Mesenchymal stem cell (in vitro differentiated cells and primary cell): ENCODE measurements at regions not wholly inside any gene's neighbourhood (a gene's known extent, or its start where the extent isn't known, plus 50 kb on each side); places are given as distances from the start of the nearest gene placed in this dataset.

Experiments
- DNase-seq: peaks from one replicate; pipeline ENCODE4 v3.0.0-alpha.2; 2013
- H2AFZ ChIP-seq: one replicate; pipeline ENCODE4 v1.6.1; 2013; ENCODE audit warnings: low read depth, mild to moderate bottlenecking, control low read depth, inconsistent platforms, low read length, moderate library complexity
- H2AK5ac ChIP-seq: 2 replicates; pipeline ENCODE4 v1.6.1; 2013; ENCODE audit warnings: low read length, moderate library complexity, mild to moderate bottlenecking, inconsistent platforms; ENCODE audit not compliant: severe bottlenecking
- H2BK120ac ChIP-seq: one replicate; pipeline ENCODE4 v1.6.1; 2013; ENCODE audit warnings: low read depth, mild to moderate bottlenecking, inconsistent platforms, low read length, moderate library complexity
- H2BK12ac ChIP-seq, 2 experiments: one replicate each; pipeline ENCODE4 v1.6.1; 2013; ENCODE audit warnings: inconsistent platforms in 2 of 2, low read length in 2 of 2, mild to moderate bottlenecking in 2 of 2, moderate library complexity in 2 of 2, control low read depth in 1 of 2
- H2BK15ac ChIP-seq: one replicate; pipeline ENCODE4 v1.6.1; 2013; ENCODE audit warnings: mild to moderate bottlenecking, low read depth, inconsistent platforms; ENCODE audit not compliant: poor library complexity, severe bottlenecking
- H2BK5ac ChIP-seq: 2 replicates; pipeline ENCODE4 v1.6.1; 2013; ENCODE audit warnings: low read depth, mild to moderate bottlenecking, low read length, control low read depth, inconsistent platforms; ENCODE audit not compliant: poor library complexity, severe bottlenecking
- H3K14ac ChIP-seq, 2 experiments: one replicate each; pipeline ENCODE4 v1.6.1; 2013; ENCODE audit warnings: inconsistent platforms in 2 of 2, low read length in 2 of 2, control low read depth in 1 of 2, mild to moderate bottlenecking in 1 of 2, moderate library complexity in 1 of 2
- H3K18ac ChIP-seq, 2 experiments: one replicate each; pipeline ENCODE4 v1.6.1; 2013; ENCODE audit warnings: inconsistent platforms in 2 of 2, low read length in 2 of 2, control low read depth in 1 of 2, low read depth in 1 of 2, mild to moderate bottlenecking in 1 of 2
- H3K23ac ChIP-seq, 2 experiments: one replicate each; pipeline ENCODE4 v1.6.1; 2013; ENCODE audit warnings: inconsistent platforms in 2 of 2, low read length in 2 of 2, mild to moderate bottlenecking in 2 of 2, moderate library complexity in 2 of 2, control low read depth in 1 of 2
- H3K27ac ChIP-seq: 2 replicates; pipeline ENCODE4 v1.5.1; 2013; ENCODE audit warnings: mild to moderate bottlenecking, moderate library complexity, low read length, control low read depth, inconsistent platforms; ENCODE audit not compliant: poor library complexity, severe bottlenecking
- H3K27me3 ChIP-seq, 2 experiments: 2 replicates each; pipeline versions ENCODE4 v1.6.1 to v1.7.0; 2013; ENCODE audit warnings: low read length in 2 of 2, mild to moderate bottlenecking in 2 of 2, moderate library complexity in 2 of 2, control low read depth in 1 of 2, inconsistent platforms in 1 of 2; ENCODE audit not compliant: control insufficient read depth in 1 of 2, insufficient read depth in 1 of 2
- H3K36me3 ChIP-seq, 2 experiments: 2 replicates each; pipeline versions ENCODE4 v1.6.1 to v1.7.0; 2013; ENCODE audit warnings: low read length in 2 of 2, control low read depth in 1 of 2, inconsistent platforms in 1 of 2, low read depth in 1 of 2, mild to moderate bottlenecking in 1 of 2; ENCODE audit not compliant: insufficient read depth in 2 of 2, control insufficient read depth in 1 of 2
- H3K4ac ChIP-seq, 2 experiments: one replicate each; pipeline ENCODE4 v1.6.1; 2013; ENCODE audit warnings: inconsistent platforms in 2 of 2, low read length in 2 of 2, mild to moderate bottlenecking in 2 of 2, moderate library complexity in 2 of 2, control low read depth in 1 of 2, low read depth in 1 of 2
- H3K4me1 ChIP-seq: 2 replicates; pipeline ENCODE4 v1.6.1; 2013; ENCODE audit warnings: low read depth, low read length, control low read depth; ENCODE audit not compliant: control insufficient read depth, insufficient read depth
- H3K4me2 ChIP-seq: 2 replicates; pipeline ENCODE4 v1.6.1; 2013; ENCODE audit warnings: low read length, mild to moderate bottlenecking, inconsistent platforms; ENCODE audit not compliant: poor library complexity, severe bottlenecking
- H3K4me3 ChIP-seq, 2 experiments: 2 replicates each; pipeline versions ENCODE4 v1.5.1 to v1.7.0; 2013; ENCODE audit warnings: low read length in 2 of 2, mild to moderate bottlenecking in 2 of 2, control low read depth in 1 of 2, low read depth in 1 of 2; ENCODE audit not compliant: insufficient read depth in 1 of 2
- H3K79me1 ChIP-seq: replicated peaks from 2 replicates; pipeline ENCODE4 v1.6.1; 2013; ENCODE audit warnings: mild to moderate bottlenecking, control low read depth, low read length, inconsistent platforms; ENCODE audit not compliant: poor library complexity, severe bottlenecking
- H3K9ac ChIP-seq: 2 replicates; pipeline ENCODE4 v1.7.0; 2013; ENCODE audit warnings: mild to moderate bottlenecking, low read length, moderate library complexity
- H3K9me3 ChIP-seq: 2 replicates; pipeline ENCODE4 v1.7.0; 2013; ENCODE audit warnings: mild to moderate bottlenecking, low read length; ENCODE audit not compliant: control insufficient read depth
- H4K8ac ChIP-seq: one replicate; pipeline ENCODE4 v1.6.1; 2013; ENCODE audit warnings: inconsistent platforms, mild to moderate bottlenecking, low read length, moderate library complexity
- H4K91ac ChIP-seq: one replicate; pipeline ENCODE4 v1.6.1; 2013; ENCODE audit warnings: mild to moderate bottlenecking, low read length, inconsistent platforms
- WGBS: methylation state at CpG from one replicate; pipeline ENCODE4 v1.1.7; 2013; ENCODE audit warnings: mixed read lengths; 5-methylcytosine and 5-hydroxymethylcytosine counted together

DNA sequence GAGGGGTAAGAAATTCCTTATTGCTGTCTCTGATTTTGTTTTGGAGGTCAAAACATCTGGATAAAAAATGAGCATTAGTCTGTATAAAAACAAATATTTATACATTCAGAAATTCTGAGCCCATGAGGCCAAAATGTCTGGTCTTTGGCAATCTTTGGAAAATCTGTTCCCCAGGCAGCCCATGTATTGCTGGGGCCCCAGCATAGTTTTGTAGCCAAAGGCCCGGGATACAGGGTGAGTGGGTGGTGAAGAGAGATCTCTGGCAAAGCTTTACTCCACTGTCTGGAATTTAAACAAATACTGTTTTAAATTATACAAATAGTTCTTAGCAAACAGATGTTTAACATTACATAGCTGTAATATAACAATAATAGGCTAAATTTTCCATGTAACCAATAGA, 134.7 kb upstream of the GALNT17 start:
- H2AFZ ChIP-seq = no peak overlapping the region
- no peaks in the 10 kb centered on the region for H3K4me1 ChIP-seq
- H3K36me3 ChIP-seq = no peaks in the 10 kb centered on the region
- H2BK120ac ChIP-seq = no peak overlapping the region
- no CpG with 5 or more reads among the region's 1 CpG for WGBS
- no peak overlapping the region for H2BK12ac ChIP-seq
- H3K79me1 ChIP-seq = no peaks in the 10 kb centered on the region
- no peak overlapping the region for H3K14ac ChIP-seq
- peaks cover 6% of the 10 kb centered on the region for H3K9me3 ChIP-seq
- no peak overlapping the region for H3K18ac ChIP-seq
- H3K23ac ChIP-seq = no peak overlapping the region
- no peak overlapping the region for H3K27ac ChIP-seq
- H2BK15ac ChIP-seq = no peak overlapping the region
- no peak overlapping the region for H4K91ac ChIP-seq
- no peak for DNase-seq
- no peak overlapping the region for H3K4ac ChIP-seq
- no peaks in the 10 kb centered on the region for H3K27me3 ChIP-seq
- H3K9ac ChIP-seq = peak overlapping the region; percentile 38
- no peak overlapping the region for H3K4me3 ChIP-seq
- no peak overlapping the region for H4K8ac ChIP-seq
- H2BK5ac ChIP-seq = no peak overlapping the region
- H2AK5ac ChIP-seq = no peak overlapping the region
- no peak overlapping the region for H3K4me2 ChIP-seq

DNA sequence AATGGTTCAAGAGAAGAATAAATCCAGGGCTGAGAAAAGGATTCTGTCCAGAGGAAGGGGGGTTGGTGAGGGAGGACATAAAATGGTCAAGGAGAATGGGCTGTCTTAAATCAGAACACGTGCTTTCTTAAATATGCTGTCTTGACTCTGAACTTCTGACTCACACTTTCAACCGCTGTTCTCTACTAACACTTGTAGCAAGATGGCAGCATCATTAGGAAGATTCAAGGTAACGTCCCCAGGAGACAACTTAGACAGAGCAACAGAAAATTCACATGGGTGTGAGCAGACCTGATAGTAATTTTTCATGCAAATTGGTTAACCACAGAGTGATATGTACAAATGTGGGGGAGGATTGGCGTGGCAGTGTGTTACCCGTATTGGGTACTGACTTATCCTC, 126.8 kb upstream of the GALNT17 start:
- no peak overlapping the region for H3K18ac ChIP-seq
- no peak overlapping the region for H2BK15ac ChIP-seq
- no peaks in the 10 kb centered on the region for H3K36me3 ChIP-seq
- no peak overlapping the region for H3K4ac ChIP-seq
- H3K4me1 ChIP-seq = no peaks in the 10 kb centered on the region
- H4K91ac ChIP-seq = no peak overlapping the region
- H4K8ac ChIP-seq = no peak overlapping the region
- DNase-seq = no peak
- H3K27ac ChIP-seq = no peak overlapping the region
- H3K14ac ChIP-seq = no peak overlapping the region
- H3K23ac ChIP-seq = no peak overlapping the region
- H3K4me3 ChIP-seq = no peak overlapping the region
- H2AFZ ChIP-seq = no peak overlapping the region
- H2AK5ac ChIP-seq = no peak overlapping the region
- no peak overlapping the region for H2BK120ac ChIP-seq
- 67% methylated on average over 4 of the region's 5 CpGs for WGBS
- no peaks in the 10 kb centered on the region for H3K27me3 ChIP-seq
- H3K9ac ChIP-seq = no peak overlapping the region
- no peak overlapping the region for H2BK5ac ChIP-seq
- H2BK12ac ChIP-seq = no peak overlapping the region
- H3K9me3 ChIP-seq = peaks cover 14% of the 10 kb centered on the region
- H3K4me2 ChIP-seq = no peak overlapping the region
- no peaks in the 10 kb centered on the region for H3K79me1 ChIP-seq

- no peak overlapping the region for H2AFZ ChIP-seq
- no peak overlapping the region for H3K4ac ChIP-seq
- H2AK5ac ChIP-seq = no peak overlapping the region
- H2BK120ac ChIP-seq = no peak overlapping the region
- no peak overlapping the region for H4K91ac ChIP-seq
- H4K8ac ChIP-seq = no peak overlapping the region
- H3K36me3 ChIP-seq = no peaks in the 10 kb centered on the region
- no peak overlapping the region for H3K4me2 ChIP-seq
- DNase-seq = no peak
- H3K18ac ChIP-seq = no peak overlapping the region
- peaks cover 2% of the 10 kb centered on the region for H3K9me3 ChIP-seq
- no peak overlapping the region for H2BK15ac ChIP-seq
- no peak overlapping the region for H3K27ac ChIP-seq
- 70% methylated on average over 3 of the region's 3 CpGs for WGBS
- H2BK5ac ChIP-seq = no peak overlapping the region
- H3K79me1 ChIP-seq = no peaks in the 10 kb centered on the region
- H3K27me3 ChIP-seq = no peaks in the 10 kb centered on the region
- H3K23ac ChIP-seq = no peak overlapping the region
- no peak overlapping the region for H3K4me3 ChIP-seq
- no peak overlapping the region for H3K9ac ChIP-seq
- H2BK12ac ChIP-seq = no peak overlapping the region
- no peaks in the 10 kb centered on the region for H3K4me1 ChIP-seq
- H3K14ac ChIP-seq = no peak overlapping the region
Observed at GRCh38 chr7:71009636-71010035, 122.3 kb upstream of the GALNT17 start.

GRCh38 chr7:71015252-71015900, 116.6 kb upstream of the GALNT17 start:
- Histone ChIP-seq H2BK5ac (no peak overlapping the region), H3K27me3 (no peaks in the 10 kb centered on the region), H3K9ac (peak overlapping the region; percentile 11), H2BK12ac (no peak overlapping the region), H3K79me1 (no peaks in the 10 kb centered on the region), H4K91ac (no peak overlapping the region), H2AK5ac (no peak overlapping the region), H2BK15ac (no peak overlapping the region), H3K36me3 (no peaks in the 10 kb centered on the region), H3K4ac (no peak overlapping the region), H2BK120ac (no peak overlapping the region), H2AFZ (no peak overlapping the region), H3K4me3 (peak overlapping the region in 1 of 2 experiments; percentile 27), H3K27ac (no peak overlapping the region), H4K8ac (no peak overlapping the region), H3K9me3 (no peaks in the 10 kb centered on the region), H3K4me2 (no peak overlapping the region), H3K14ac (no peak overlapping the region), H3K23ac (no peak overlapping the region), H3K4me1 (no peaks in the 10 kb centered on the region), H3K18ac (no peak overlapping the region)
- WGBS = 83% methylated on average over 17 of the region's 17 CpGs
- DNase-seq = no peak
